H54 (cell line): ENCODE measurements at regions not wholly inside any gene's neighbourhood (a gene's known extent, or its start where the extent isn't known, plus 50 kb on each side); places are given as distances from the start of the nearest gene placed in this dataset.

Source experiments
- DNase-seq: peaks from one replicate; pipeline ENCODE4 v3.0.0; 2011; ENCODE audit warnings: low spot score, mixed read lengths; ENCODE audit not compliant: insufficient read length
- FAIRE-seq: peaks from 3 replicates; lab custom pipeline; 2011; peaks lifted over from hg19 to GRCh38; lab: Jason Lieb, UNC
- POLR2A ChIP-seq: IDR thresholded peaks from 2 replicates; pipeline ENCODE4 v1.6.1; 2011; ENCODE audit warnings: low read depth, mild to moderate bottlenecking, low read length

DNA sequence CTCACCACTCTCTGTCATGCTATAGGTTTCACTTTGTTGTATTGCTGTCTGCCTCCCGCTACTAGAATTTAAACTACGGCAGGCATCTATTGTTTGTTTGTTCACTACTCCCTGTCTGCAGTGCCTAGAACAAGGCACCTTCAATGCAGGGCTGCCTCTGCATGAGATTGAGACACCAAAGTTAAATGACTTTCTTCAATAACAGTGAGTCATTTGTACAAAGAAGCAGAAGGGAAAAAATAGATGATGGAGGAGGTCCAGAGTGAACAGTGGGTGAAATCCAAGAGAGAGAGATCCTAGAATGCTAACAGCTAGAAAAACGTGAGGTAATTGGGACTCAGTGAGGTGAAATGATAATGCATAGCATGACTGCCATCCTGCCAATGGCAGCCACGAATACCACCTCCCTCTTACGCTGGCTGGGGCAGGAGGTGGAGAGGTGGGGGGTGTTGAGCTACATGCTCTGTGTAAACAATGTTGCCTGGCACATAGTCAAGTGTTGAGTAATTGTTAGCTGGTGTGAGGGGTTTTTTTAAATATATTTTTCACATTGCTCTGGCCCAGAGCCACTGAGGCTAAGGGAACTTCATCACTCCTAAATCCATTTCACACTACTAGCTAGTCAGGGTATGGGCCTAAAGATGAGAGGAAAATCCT, 367.6 kb downstream of the RPS29 start:
- FAIRE-seq (no peak), DNase-seq (no peak)
- no peak for TF ChIP-seq POLR2A

DNA sequence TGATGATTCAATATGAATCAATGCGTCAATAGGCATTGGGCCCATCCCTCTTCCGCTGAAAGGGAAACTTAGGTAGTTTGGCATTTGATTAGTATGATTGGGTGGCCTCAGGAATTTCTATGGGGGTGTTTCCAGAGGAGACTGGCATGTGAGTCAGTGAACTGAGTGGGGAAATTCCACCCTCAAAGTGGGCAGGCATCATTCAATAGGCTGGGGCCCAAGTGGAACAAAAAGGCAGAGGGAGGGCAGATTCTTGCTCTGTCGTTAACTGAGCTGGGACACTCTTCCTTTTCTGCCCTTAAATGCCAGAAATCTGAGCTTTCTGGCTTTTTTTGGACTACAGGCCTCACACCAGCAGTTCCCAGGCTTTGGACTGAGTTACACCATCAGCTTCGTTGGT, 373.5 kb downstream of the RPS29 start:
- DNase-seq (no peak), FAIRE-seq (no peak)
- no peak for TF ChIP-seq POLR2A

DNA sequence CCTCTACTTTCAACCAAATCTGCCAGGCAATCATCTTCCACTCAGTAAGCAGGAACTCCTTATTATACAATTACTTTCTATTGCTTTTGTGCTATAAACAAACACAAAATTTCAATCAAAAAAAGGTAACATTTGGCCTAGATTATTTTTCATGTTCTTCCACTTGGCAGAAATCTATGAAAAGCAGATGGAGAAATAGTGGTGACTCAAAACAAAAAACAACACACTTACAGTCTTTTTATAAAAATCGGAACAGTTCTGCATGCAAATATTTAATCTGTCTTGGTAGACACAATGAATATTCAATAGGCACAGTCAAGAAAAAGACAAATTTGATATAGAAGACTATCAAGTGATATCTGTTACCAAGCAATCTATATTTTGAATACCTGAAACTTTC, 376.8 kb downstream of the RPS29 start:
- no peak for FAIRE-seq
- no peak for TF ChIP-seq POLR2A

DNA sequence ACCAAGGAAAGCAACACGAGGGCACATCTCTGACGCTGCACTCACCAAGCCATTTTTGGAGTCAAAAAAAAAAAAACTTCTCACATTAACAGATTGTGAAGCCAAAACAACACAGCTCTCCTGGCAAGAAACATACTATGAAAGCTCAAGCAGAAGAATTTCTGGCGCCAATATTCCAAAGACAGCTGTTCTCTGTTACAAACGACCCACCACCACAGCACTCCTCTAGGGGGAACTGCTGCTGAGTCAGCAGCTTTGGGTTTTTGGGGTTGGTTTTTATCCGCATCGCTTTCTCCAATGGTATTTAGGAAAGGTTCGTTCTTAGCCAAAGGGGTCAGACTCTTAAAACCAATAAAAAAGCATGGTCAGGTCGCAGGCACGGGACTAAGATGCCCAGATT, 379.4 kb downstream of the RPS29 start:
- TF ChIP-seq POLR2A = no peak
- DNase-seq = no peak

More for the DNA sequence above, 376.8 kb downstream of the RPS29 start:
- DNase-seq = no peak

DNA sequence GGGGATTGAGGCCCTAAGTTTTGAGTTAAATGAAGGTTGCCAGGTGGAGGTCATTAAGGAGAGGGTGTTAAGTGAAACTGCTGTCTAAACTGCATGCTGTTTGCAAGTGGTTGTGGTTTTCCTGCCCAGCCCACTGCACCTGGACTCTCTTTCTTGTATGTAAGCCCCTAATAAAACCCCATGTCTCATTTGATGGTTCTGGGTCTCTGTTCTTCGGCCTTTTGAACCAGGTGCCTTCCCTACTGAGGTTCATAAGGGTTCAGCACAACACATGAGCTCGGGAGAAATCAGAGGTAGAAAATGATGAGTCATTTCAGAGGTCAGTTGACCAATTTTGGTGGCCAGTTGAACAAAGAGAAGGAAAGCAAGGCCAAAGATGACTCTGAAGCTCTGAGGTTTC, 382.5 kb downstream of the RPS29 start:
- TF ChIP-seq POLR2A = no peak
- FAIRE-seq = no peak
- no peak for DNase-seq

More for the DNA sequence above, 379.4 kb downstream of the RPS29 start:
- no peak for FAIRE-seq

DNA sequence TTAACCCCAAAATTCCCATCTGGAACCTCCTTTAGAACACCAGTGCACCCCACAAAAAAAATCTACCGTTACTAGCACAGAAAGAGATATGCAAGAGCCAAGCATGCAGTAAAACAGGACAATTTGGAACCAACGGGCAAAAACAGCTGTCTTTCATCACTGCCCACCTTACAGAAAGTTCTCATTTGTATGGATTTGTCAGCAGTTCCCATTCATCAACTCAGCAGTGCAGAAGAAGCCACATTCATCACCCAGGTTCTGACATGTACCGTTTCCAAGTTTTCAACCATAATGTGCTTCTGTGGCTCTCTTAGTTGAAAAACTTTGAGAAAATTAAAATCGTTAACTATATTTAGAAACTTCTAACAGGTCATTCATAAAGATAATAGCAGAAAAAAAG, 387.0 kb downstream of the RPS29 start:
- no peak for FAIRE-seq
- TF ChIP-seq POLR2A = no peak
- DNase-seq = no peak

DNA sequence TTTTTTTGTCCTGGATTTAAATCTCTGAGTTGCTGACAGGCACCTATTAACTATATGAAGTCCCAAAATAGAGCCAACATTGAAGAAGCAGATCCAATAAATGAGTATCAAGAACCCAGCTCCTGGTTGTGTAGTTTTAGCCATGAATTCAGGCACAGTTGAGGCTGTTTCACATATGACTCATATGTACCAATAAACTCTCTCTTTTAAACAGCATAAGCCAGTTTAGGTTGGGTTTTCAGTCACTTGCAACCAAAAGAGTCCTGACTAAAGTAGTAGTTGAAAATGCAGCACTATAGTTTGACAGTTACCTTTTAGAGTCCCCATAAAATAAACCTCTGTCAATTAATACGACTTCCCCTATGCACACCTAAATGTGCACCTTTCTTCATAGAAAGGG, 389.9 kb downstream of the RPS29 start:
- TF ChIP-seq POLR2A = no peak
- DNase-seq (no peak), FAIRE-seq (no peak)

DNA sequence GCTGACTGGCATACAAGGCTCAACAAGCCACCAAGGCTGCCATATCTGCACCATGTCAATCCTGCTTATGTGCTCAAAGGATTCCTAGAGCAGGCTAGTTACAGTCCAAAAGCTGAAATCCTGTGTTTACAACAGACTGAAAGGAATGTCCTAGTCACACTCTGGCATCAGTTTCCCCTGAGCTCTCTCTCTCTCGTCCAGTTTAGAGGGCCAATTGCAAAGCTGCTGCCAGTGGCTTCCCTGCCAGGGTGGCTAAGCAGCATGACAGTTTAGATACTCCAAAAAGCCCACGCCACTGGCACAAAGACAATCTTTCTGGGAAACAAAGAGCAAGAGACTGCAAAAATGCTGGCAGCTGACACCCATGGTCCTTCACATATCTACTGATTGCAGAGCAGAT, 392.1 kb downstream of the RPS29 start:
- no peak for FAIRE-seq
- TF ChIP-seq POLR2A = no peak
- DNase-seq = no peak

DNA sequence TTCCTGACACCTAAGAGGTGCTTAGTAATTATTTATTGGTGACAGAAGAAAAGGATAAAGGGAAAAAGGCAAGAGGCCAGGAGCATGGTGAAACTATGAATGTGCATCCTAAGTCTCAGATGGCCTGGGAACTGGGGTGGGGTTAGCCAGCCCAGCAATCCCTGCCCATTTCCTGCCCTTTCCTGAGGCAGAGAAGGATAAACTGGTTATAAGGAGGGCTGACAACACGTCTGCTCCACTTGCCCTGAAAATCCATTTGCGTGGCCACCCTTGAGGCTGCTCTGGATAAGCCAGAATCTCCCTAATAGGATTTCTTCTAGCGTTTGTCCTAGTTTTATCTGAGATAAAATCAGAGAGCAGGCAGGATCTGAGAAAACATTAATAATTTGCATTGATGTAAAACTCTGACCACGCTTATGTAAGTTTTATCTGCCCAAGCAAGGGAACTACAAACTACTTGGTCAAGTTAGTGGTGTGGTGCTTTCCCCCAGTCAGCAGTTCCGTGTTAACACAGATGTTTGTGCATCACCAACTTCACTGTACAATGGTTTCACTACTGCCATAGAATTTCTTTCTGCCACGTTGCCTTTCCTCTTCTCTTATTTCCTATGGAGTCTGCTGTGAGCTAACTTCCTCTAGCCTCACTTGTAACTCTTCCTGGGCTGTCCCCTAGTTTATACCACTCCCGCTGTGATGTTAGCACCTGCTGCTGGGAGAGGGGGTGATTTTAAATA, 392.7 kb downstream of the RPS29 start:
- no peak for DNase-seq
- FAIRE-seq = no peak

DNA sequence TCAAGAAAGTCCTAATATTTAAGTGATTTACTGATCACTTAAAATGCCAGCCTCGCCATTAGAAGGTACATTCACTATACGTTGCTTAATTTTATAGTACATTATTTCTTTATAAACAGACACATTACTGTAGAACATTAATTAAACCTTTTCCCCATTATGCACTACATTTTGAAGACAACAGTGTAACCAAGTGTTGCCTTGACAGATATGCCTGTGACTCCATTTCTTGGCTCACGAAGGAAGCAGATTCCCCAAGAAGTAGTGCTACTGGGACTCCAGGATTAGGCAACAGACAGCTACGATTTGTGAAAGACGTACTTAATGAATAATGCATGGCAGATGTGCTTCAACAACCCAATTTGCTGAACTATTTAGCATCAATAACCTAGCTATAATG, 394.8 kb downstream of the RPS29 start:
- no peak for FAIRE-seq
- TF ChIP-seq POLR2A = no peak
- no peak for DNase-seq

More for the DNA sequence above, 392.7 kb downstream of the RPS29 start:
- no peak for TF ChIP-seq POLR2A

DNA sequence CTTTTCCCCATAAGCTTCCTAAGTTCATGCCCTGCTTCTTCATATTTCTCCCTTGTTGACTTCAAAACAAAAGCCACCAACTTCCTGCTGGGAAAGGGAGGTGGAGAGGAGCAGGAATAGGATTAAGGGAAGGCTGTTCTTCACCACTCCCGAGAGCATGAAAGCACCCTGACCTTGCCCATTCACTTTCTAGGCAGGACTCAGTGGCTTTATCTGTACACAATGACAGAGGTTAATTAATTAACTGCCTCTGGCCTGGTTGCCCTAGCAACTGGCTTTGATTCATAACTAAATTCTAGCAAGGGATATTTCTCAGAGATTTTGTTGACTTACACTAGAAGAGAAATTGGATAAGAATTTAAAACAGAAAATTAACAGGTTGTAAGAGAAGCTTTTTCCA, 396.8 kb downstream of the RPS29 start:
- DNase-seq = no peak
- no peak for TF ChIP-seq POLR2A
- FAIRE-seq = no peak

DNA sequence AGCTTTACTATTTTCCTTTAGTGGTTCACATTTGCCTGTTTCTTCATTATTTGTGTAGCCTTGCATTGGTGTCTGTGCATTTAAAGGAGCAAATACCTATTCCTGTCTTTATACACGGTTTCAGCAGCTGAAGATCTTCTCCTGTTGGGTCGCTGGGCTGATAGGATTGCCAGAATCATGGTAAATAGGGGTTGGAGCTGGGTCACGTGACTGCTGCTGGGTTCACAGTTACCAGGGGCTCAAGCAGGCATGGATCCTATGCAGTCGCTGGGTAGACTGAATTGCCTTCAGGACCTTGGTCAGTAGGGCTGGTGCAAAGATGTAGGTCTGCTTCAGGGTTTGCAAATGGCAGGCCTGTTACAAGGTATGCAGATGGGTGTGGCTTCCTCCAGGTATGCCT, 398.4 kb downstream of the RPS29 start:
- no peak for TF ChIP-seq POLR2A
- no peak for FAIRE-seq
- no peak for DNase-seq

DNA sequence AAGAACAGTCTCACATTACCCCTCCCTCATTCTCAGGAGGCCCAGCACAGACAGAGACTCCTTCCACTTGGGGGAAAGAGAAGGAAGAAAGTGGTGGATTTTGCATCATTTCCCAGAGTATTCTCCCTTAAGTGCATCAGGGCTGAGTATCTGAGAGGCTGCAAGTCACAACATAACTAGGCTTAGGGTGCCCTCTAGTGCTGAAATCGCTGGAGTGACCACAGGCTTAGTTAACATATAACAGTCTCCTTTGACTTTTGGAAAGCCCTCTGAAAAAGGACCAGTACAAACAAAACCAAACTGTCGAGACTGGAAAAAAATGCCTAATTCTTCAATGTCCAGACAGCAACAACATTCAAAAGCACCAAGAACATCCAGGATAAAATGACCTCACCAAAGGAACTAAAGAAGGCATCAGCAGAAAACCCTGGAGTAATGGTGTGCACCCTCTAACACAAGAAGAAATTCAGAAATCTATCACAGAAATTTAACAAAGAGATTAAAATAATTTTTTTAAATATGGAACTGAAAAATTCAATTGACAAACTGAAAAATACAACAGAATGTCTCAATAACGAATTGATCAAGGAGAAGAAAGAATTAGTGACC, 412.3 kb downstream of the RPS29 start:
- DNase-seq (peak; percentile 1), FAIRE-seq (peak; percentile 20)
- no peak for TF ChIP-seq POLR2A

DNA sequence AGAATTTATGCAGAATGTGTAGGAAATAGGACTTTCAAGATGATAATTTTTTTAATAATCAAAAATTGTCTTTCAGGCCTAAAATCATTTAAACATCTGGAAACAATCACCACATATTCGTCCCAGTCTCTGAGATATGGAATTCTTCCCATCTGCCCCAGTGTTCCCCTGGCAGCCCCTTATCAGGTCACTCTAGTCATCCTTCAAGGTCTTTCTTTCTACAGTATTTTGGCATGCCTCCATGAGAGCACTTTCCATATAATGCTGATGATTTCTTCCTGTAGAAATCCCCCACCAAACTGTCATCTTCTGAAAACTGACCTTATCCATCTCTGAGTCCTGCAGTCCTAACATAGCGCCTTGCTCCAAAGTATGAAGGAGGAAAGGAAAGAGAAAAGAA, 422.1 kb downstream of the RPS29 start:
- DNase-seq = no peak
- no peak for FAIRE-seq
- no peak for TF ChIP-seq POLR2A
